Glomerular visceral epithelial cell (primary cell): ENCODE measurements at regions not wholly inside any gene's neighbourhood (a gene's known extent, or its start where the extent isn't known, plus 50 kb on each side); places are given as distances from the start of the nearest gene placed in this dataset.

ENCODE experiments used
- DNase-seq: peaks from one replicate; pipeline ENCODE4 v3.0.0-alpha.2; 2016; ENCODE audit errors: extremely low spot score

DNA sequence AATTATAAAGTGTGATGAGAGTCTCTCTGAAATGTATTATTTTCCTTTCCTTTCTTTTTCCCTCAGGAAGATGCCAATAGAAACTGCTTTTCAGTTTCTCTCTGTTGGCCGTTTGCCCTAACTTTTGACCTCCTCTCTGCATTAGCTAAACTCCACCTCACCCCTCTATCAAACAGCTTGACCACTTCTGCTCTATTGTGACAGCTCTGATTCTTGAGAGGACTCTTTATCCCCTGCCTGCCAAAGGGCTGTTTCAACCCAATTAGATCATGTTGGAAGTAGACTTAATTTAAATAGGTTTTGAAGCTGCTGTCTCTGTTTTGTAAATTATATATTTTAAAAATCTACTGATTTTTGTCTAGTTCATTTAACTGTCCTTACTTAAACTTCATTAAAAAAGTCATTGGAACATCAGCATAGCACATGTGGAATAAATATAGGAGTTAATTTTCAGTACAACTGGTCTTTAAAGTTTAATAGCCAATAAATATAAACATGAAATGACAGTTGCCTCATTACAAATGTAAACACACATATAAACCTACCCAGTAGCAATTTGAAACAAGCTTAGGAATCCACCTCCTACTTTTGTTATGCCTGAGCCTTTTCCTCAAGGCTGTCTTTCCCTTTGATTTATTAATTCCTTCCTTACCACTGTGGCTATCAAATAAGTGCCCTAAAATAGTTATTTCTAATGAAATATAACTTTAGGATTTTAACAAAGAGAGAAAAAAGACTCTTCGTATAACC lies 152.0 kb downstream of the CHRM3 start:
- DNase-seq = no peak

DNA sequence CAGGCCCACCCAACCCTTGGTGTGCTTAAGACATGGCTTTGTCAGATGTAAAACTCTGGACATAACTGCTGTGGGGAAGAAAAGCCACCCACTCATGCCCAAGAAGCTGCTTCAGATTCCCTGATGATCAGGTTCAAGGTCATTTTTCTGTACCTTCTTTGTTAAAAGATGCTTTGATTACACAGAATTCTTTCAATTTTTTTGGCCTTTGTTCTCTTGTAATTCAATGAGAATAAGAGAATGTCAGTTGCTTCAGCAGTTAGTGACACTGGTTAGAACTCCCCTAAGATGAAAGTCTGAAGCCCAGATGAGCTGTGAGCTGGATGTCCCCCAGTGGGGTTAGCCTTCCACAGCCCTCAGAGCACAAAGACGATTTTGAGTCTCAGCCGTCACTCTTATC lies 152.7 kb downstream of the CHRM3 start:
- no peak for DNase-seq

DNA sequence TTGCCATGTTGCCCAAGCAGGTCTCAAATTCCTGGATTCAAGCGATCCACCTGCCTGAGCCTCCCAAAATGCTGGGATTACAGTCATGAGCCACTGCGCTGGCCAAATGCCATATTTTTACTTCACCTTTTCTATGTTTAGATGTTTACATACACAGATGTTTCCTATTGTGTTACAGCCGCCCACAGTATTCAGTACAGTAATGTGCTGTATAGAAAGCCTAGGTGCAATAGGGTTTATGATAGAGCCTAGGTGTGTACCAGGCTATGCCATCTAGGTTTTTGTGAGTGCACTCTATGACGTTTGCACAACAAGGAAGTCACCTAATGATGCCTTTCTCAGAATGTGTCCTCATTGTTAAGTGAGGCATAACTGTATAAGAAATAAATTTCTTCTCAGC lies 153.4 kb downstream of the CHRM3 start:
- no peak for DNase-seq

DNA sequence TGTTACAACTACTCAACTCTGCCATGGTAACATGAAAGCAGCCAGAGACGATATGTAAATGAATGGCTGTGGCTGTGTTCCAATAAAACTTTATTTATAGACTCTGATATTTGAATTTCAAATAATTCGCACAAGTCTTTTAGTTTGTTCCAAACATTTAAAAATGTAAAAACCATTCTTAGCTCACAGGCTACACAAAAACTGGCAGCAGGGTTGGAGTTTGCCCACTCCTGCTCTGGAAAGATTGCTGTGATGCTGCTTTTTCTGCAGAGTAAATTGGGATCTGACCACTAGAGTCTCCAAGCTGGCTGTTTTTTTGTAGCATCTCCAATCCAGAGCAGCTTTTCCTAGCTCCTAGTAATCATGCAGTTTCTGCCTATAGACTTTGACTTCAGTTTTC lies 157.5 kb downstream of the CHRM3 start:
- DNase-seq = no peak

DNA sequence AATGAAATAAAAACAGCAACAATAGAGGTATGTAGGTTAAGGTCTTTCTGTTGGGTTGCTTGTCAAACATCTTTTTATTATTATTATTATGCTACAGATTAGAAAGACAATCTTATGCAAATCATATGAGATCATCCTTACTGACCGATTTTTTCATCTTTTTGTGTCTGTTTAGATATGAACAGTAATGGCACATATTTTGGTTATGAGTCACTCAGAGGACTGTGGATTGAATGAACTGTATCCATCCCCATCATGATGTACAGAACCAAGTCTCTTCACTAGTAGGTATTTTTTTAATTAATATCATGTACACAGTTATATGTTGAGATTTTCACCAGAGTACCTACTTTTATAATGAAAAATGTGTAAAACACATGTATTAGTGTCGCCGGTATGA lies 159.1 kb downstream of the CHRM3 start:
- DNase-seq = no peak

DNA sequence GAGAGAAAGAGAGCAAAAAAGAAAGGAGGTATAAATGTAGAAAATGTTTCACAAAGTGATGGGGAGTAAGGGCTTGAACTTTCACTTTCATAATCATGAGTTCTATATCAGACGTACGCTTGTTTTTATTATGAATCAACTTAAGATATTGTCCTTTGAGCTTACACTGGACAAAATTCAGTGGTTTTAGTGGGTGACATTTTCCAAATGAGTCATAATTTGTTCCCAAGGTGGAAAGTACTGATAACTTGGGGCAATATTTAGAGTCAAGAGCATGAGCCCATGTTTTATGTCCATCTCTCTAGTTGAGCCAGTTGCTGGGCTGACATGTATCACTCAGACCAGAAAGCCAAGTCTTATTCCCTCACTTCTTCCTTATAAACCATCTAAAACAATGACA lies 161.6 kb downstream of the CHRM3 start:
- no peak for DNase-seq

DNA sequence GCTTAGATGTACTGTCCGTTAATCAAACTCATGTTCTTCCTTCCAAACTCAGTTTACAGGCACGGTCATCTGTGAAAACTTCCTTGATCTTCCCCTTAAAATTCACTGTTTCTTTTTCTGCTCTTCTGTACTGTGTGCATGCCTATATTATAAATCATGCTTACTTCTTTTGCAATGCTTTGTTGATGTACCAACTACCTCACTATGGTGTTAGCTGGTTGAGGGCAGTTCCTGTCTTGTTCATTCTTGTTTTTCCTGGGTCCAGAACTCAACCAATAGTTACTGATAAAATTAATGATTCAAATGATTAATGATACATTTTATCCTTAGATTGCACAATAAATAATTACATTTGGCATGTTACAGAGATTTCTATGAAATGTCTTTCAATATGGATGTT lies 163.8 kb downstream of the CHRM3 start:
- DNase-seq = no peak

DNA sequence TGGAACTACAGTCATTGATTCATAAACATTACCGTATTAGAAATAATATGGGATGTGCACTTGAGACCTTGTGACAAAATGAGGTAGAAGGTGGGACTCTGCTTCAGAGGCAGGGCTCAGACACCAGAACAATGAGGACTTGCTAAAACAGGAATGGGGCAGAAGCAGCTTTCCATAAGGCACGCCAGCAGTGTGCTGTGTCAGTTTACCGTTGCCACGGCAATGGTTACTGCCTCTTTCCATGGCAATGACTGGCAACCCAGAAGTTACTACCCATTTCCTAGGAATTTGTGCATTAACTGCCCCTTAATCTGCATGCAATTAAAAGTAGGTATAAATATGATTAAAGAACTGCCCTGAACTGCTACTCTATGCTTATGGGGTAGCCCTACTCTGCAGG lies 169.0 kb downstream of the CHRM3 start:
- no peak for DNase-seq

DNA sequence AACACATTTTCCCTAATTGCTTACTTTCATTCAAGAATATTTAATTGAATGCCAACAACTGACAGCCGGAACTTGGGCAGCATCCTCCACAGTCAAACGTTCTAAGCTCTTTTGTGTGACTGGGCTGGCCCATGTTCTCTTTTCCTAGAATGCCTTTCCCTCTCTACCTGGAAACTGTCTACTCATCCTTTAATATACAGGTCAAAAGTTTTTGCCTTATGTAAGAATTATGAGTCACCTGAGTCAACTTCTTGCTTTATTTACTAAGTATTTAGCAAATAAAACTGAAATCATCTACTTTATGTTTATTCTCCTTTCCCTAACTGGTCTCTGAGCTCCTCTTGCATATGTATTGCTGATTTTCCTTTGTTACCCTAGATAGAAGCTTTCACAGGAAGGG lies 172.2 kb downstream of the CHRM3 start:
- DNase-seq = no peak

DNA sequence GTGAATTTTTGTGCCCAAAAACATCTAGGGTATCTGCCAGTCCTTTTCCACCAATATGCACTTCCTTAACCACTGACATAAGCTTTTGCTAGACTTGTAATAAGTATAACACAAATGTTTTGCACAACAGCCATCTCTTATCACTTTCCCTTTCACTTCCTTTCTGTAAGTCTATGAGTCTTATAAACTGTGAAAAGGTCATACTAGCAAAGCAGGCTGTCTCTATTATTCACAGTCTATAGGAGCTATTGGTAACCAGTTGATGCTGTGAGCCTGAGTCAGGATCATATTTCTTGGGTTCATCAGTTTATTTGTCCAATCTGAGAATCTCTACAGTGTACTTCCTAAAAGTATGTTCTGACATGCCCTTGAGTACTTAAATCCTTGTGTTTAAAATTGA lies 172.6 kb downstream of the CHRM3 start:
- no peak for DNase-seq

DNA sequence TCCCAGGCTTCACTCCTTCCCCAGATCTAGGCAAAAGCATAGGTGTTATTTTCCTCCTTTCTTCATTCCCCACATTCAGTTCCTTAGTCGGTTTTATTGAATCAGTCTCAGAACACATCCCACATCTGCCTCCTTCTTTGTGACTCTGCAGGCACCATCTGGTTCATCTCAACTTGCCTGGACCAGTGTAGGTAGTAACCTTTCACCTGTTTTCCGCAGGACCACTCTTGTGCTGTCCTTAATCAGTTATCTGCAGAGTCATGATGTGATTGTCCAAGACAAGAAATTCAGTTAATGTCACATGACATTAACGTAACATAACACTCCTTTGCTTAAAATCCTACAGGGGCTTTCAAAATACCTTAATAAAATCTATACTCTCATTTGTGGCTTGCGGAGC lies 174.6 kb downstream of the CHRM3 start:
- no peak for DNase-seq

DNA sequence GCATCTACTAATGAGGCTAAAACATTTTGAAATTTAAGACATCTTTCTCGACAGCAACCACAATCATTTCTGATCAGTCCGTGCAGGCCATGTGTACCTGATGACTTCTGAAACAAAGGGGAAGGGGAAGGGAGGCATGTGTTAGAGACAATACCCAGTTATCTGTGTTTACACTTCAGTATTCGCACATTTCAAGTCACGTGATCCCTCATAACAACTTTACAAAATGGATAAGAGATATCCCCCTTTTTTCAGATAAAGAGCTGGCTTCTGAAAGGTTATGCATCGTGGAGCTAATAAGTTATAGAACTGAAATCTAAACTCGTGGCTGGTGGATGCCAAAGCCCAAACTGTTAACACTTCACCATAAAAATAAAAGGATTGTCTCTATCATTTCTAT lies 175.7 kb downstream of the CHRM3 start:
- no peak for DNase-seq

DNA sequence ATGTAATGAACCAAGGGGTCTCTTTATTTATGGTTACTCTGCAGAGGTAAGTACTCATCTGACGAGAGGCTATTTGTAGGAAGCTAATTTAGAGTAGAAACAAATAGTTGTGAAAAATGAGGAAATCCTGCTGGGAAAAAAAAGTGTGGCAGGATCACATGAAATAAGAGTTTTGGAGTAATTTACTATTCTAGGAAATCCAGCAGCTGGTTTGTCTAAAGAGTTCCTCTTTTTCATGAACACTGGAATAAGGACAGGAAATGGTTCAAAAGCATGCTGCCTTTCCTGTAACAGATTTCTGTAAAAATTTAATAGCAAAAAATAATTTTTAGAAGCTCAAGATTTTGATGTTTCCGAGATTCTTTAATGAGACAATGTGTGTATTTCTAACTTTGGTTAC lies 177.3 kb downstream of the CHRM3 start:
- DNase-seq = no peak

DNA sequence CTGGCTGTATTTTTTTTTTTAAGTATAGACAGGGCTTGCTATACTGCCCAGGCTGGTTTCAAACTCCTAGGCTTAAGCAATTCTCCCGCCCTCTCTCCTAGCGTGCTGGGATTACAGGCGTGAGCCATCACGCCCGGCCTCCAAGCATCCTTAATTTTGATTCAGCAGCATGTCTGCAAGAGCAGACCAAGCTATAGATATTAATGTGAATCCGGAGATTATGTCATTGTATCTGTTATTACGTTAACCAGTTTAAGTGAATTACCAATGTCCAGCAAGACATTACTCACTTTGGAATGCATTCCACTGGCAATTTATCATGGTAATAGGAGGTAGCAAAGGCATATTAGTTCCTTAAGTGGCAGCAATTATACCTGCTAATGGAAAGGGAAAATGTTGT lies 179.7 kb downstream of the CHRM3 start:
- DNase-seq = no peak

DNA sequence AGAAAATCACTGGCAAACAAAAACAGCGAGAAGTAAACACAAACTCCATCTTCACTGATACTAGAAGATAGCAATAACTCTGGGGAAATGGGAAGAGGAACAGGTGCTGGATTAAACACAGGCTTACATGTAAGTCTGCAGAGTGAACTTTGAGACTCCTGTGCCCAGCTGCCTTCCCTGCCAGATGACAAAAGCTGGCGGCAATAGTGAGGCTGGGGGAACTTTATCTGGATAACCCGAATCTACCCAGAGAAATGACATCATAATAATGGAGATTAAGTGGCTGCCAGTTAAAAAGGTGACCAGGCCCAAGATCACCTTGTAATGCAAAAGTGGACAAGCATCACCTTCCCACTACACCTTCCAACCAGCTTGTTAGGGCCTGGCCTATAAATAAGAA lies 184.5 kb downstream of the CHRM3 start:
- no peak for DNase-seq

DNA sequence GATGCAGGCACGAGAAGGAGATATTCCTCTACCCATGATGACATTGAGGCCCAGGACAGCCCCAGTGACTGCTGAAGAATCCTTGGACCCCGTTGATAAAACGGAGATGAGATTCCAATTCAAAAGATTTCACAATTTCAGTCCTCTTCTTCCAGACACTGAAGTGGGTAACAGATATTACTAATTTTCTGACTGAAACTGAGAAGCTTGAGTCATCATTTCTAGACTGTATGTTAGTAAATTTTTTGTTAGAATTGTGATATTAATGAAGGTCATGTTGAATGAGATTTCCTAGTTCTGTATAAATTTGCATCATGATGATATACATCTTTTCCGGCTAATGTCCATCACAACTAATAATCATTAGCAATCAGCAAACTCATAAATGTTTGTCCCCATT lies 185.8 kb downstream of the CHRM3 start:
- no peak for DNase-seq

DNA sequence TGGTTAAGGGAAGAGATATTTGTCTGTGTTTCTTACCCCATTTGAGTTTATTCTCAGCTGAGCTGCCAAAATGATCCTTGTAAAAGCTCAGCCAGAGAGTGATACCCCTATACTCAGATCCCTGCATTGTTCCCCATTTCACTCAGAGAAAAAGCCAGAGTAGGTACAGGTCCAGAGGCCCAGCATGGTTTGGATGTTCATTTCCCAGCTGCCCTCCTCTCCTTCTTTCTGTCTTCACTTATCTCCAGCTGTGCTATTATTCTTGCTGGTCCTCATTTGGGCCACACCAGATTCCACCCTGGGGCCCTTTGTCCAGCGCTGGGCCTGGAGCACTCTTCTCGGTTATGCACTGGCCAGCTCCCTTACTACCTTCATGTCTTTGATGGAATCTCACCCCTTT lies 187.7 kb downstream of the CHRM3 start:
- DNase-seq = no peak

DNA sequence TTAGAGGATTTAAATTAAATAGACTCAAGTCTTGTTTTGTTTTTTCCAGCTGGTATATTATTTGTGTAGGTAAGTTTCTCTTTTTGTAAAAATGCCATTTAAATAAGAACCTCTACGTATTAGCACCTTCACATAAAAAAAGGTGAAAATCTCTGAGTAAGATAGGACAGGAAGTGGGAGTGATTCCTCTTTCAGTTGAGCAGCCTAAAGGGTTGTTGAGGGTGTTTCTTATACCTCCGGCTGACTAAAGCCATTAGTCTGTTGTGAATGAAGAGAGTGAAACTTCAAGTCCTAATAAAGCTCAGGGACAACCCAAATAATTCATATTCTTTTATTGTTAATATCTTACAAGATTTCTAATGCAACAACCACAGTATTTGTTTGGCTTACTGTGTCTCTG lies 188.7 kb downstream of the CHRM3 start:
- no peak for DNase-seq

DNA sequence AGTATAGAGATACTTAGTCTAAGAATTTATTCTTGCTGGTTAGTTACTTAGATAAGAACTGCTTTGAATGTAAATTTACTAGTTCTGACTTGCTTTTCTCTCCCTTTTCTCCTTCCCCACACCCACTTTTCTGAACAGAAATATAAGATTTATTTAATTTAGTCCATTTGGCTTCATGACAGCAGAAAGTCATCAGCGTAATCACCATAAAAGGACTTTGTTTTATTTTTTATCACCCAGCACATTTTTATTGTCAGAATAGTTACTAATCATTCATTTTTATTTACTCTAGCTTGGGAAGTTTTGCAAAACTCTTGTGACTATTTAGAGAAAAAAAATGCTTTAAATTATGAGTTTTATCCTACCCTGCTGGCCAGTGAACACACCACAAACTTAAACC lies 197.2 kb downstream of the CHRM3 start:
- no peak for DNase-seq

DNA sequence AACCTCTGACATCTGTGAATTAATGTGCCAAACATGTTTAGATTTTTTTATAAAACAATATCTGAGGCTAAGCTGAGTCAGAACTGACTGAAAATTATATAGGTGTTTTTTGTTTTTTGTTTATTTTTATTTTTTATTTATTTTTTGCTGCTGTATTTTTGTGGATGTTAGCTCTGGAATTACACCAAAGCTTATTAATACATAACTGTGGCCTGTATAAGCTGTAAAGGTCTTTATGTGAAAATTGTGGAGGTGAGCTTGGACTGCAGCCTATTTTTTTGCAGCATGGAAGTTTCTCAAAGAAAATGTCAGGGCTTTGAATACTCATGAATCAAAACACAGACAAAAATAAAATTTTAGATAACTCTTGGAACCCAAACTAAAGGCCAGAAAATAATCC lies 199.8 kb downstream of the CHRM3 start:
- DNase-seq = no peak

DNA sequence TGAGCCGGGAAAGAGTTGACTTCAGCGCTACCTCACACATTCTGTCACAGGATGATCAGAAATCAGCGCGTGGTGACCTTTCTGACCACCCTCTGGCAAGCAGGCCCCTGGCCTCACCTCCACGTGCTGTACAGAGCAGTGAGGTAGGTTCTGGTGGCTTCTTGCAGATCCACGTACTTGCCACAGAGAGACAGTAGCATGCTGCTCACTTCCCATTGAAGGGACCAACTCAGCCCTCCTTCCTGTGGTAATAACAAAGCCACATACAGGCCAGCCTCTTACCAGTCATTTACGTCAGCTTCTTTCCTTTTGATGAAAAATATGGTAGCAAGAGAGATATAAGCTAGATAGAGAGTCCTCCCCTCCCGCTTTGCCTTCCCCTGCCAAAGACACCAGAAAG lies 200.7 kb downstream of the CHRM3 start:
- no peak for DNase-seq

DNA sequence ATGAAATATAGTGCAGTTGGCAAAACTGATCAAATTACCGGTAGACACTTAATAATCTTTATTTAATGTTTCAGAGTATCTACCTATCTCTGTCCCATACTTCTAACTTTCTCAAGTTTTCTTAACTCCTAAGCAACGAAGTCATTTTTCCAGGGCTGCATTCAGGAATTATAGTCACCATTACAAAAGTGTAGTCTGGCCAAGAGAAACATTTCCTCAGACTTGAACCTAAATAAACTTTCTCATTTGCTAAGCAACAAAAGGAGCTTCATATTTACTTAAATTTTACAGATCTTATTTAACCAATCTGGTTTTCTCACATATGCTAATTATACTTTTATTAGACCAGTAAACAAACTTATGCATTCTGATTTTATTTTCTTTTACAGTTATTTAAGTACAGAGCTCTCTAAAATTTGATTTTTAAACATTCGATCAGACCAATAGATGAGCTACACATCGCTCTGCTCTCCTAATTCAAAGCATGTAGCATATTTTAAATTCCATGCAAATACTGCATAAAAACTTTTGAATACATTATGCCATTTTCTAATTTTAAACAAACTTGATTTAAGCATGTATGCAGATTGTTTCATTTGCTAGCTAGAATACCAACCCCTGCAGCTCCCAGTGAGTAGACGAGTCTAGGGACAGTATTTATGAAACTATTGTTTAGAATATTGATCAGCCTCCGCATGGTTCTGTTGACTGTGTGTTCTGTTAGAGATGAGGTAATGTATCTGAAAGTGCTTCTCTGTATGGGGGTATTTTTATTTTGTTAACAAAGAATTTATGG lies 201.4 kb downstream of the CHRM3 start:
- no peak for DNase-seq

DNA sequence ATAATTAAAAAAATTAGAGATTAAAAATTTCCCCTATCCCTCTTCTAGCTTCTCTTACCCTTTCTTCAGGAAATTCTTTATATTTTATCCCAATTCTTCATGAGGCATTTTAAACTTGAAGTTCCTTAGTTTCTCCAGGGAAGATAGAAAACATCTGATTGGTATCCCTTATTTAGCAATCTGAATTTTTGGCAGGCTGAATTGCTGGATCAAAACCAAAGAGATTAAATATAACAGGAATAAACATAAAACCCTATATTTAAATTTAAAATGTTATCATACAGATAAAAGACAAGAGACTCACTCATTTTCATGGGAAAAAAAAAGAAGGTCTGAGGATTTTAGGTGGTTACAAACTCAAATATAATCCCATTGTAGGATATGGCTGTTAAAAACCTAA lies 204.2 kb downstream of the CHRM3 start:
- DNase-seq = no peak

DNA sequence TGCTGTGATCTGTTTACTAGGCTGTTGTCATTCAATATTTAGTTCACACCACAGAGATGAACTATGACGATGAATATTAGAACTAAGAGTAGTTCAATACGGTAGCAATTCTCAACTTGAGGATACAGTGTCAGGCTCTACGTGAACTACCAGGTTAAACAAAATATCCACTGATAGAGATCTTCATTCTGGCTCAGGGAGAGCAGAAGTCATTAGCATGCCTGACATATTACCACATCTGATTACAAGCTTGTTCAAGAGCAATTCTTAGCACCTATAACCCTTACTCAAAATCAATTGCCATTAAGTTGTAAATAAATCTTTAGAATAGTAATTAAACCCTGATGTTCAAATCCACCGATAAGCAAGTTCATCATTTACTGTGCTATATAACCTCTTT lies 207.2 kb downstream of the CHRM3 start:
- no peak for DNase-seq
